ENCODE measurements at regions not wholly inside any gene's neighbourhood (a gene's known extent, or its start where the extent isn't known, plus 50 kb on each side); places are given as distances from the start of the nearest gene placed in this dataset.

GRCh38 chr10:85259908-85260307, 931.5 kb downstream of the CCSER2 start:
- no peak for DNase-seq (ENCODE audit: low spot score in 2 of 2)
- WGBS, 2 donors: 38 to 57% methylated on average over 4 of the region's 4 CpGs
- no peak overlapping the region for H3K4me3 ChIP-seq (ENCODE audit: low read depth, poor library complexity, severe bottlenecking)
- TF ChIP-seq POLR2A (IDR thresholded peaks at IDR 0.05) (no peak), CTCF (IDR thresholded peaks at IDR 0.05) (no peak)
- intact Hi-C loops (cut with DNase I; ENCODE audit: low total_unique reads): no loop called here

DNA sequence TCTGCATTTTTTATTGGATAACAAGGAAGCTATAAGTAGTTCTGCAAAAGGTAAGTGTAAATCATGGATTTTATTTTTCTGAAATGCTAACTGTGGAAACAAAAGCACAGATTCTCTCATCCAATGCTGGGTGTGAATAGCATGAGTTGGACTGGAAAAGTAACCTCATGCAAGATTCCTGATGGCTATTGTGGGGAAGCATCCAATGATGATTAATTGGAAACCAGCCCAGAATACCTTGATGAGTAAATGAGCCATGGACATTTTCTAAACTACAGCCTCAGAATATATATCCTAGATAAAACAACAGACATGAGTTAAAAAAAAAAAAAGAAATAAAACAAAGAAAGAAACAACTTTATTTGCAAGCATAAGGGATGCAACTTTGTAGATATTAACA, 934.6 kb downstream of the CCSER2 start:
- H3K4me3 ChIP-seq (ENCODE audit: low read depth, poor library complexity, severe bottlenecking): no peak overlapping the region
- DNase-seq (ENCODE audit: low spot score in 2 of 2): no peak
- TF ChIP-seq POLR2A (IDR thresholded peaks at IDR 0.05): no peak
- TF ChIP-seq CTCF (IDR thresholded peaks at IDR 0.05): no peak
- intact Hi-C loops (cut with DNase I; ENCODE audit: low total_unique reads): no loop called here

- intact Hi-C loops (cut with DNase I; ENCODE audit: low total_unique reads): no loop called here
- no peak for DNase-seq (ENCODE audit: low spot score in 2 of 2)
Observed at GRCh38 chr10:85265121-85265520, 936.7 kb downstream of the CCSER2 start.

DNA sequence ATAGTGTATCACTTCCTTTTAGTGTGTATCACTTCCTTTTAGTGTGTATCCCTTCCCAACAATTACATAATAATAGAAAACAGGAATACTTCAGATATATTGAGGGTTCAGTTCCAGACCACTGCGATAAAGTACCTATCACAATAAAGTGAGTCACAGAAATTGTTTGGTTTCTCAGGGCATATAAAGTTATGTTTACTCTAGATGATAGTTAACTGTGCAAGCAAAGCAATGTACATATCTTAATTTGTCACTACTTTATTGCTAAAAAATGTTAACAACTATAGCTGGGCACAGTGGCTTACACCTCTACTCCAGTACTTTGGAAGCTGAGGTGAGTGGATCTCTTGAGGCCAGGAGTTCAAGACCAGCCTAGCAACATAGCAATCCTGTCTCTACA, 938.4 kb downstream of the CCSER2 start:
- DNase-seq (ENCODE audit: low spot score in 2 of 2): no peak
- intact Hi-C loops (cut with DNase I; ENCODE audit: low total_unique reads): no loop called here
- WGBS, 2 donors: 84 to 86% methylated on average over 1 of the region's 1 CpG
- H3K4me3 ChIP-seq (ENCODE audit: low read depth, poor library complexity, severe bottlenecking): no peak overlapping the region
- TF ChIP-seq POLR2A (IDR thresholded peaks at IDR 0.05): no peak
- TF ChIP-seq CTCF (IDR thresholded peaks at IDR 0.05): no peak

More at GRCh38 chr10:85265121-85265520, 936.7 kb downstream of the CCSER2 start:
- no peak for TF ChIP-seq POLR2A (IDR thresholded peaks at IDR 0.05)
- H3K4me3 ChIP-seq (ENCODE audit: low read depth, poor library complexity, severe bottlenecking): no peak overlapping the region

GRCh38 chr10:85280014-85280413, 951.6 kb downstream of the CCSER2 start:
- TF ChIP-seq POLR2A (IDR thresholded peaks at IDR 0.05) (no peak), CTCF (IDR thresholded peaks at IDR 0.05) (no peak)
- no peak for DNase-seq (ENCODE audit: low spot score in 2 of 2)
- 41 to 54% methylated on average over 4 of the region's 4 CpGs for WGBS, 2 donors
- H3K4me3 ChIP-seq (ENCODE audit: low read depth, poor library complexity, severe bottlenecking): no peak overlapping the region
- intact Hi-C loops (cut with DNase I; ENCODE audit: low total_unique reads): no loop called here

- TF ChIP-seq POLR2A (IDR thresholded peaks at IDR 0.05) (no peak), CTCF (IDR thresholded peaks at IDR 0.05) (no peak)
- intact Hi-C loops (cut with DNase I; ENCODE audit: low total_unique reads): no loop called here
- no peak for DNase-seq (ENCODE audit: low spot score in 2 of 2)
- H3K4me3 ChIP-seq (ENCODE audit: low read depth, poor library complexity, severe bottlenecking): no peak overlapping the region
- WGBS, 2 donors: 75 to 76% methylated on average over 3 of the region's 3 CpGs
Observed at GRCh38 chr10:85284778-85285770, 956.7 kb downstream of the CCSER2 start.

All from lower leg skin (tissue), 4 donors.